BLaER1 (cell line): ENCODE measurements at regions not wholly inside any gene's neighbourhood (a gene's known extent, or its start where the extent isn't known, plus 50 kb on each side); places are given as distances from the start of the nearest gene placed in this dataset.

ENCODE experiments used
- H3K27ac ChIP-seq: shearing (Covaris generic); formaldehyde crosslinking; 2 replicates; pipeline ENCODE4 v1.8.1; 2022
- H3K27me3 ChIP-seq: shearing (Covaris generic); formaldehyde crosslinking; 2 replicates; pipeline ENCODE4 v1.8.1; 2022
- H3K36me3 ChIP-seq: shearing (Covaris generic); formaldehyde crosslinking; 2 replicates; pipeline ENCODE4 v1.8.1; 2022
- H3K4me1 ChIP-seq: shearing (Covaris generic); formaldehyde crosslinking; 2 replicates; pipeline ENCODE4 v1.8.1; 2022
- H3K4me2 ChIP-seq: shearing (Covaris generic); formaldehyde crosslinking; 2 replicates; pipeline ENCODE4 v1.8.1; 2022
- H3K4me3 ChIP-seq: shearing (Covaris generic); formaldehyde crosslinking; 2 replicates; pipeline ENCODE4 v1.8.1; 2022
- H3K9ac ChIP-seq: shearing (Covaris generic); formaldehyde crosslinking; 2 replicates; pipeline ENCODE4 v1.8.1; 2022
- H3K9me3 ChIP-seq: shearing (Covaris generic); formaldehyde crosslinking; 2 replicates; pipeline ENCODE4 v1.8.1; 2022
- H4K20me1 ChIP-seq: shearing (Covaris generic); formaldehyde crosslinking; 2 replicates; pipeline ENCODE4 v1.8.1; 2022
- Cebpa-rat ChIP-seq: shearing (Covaris generic); IDR thresholded peaks from 2 replicates; pipeline ENCODE4 v1.8.1; 2022

DNA sequence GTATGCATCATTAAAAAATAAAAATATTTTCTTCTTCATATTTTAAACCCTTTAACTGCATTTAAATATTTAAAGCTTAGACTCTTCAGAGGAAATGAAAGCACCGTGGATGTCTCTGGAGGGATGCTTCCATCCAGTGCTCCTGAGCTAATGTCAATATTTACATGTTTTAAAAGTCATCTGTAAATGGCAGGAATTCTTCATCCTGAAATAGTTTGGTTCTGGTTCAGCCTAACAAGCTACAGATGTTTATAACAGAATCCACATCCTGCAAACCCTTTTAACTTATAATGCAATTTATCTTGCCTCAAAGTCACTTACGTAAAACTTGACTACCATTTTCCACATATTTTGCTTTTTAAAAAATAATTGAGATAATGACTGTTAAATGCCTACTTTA is 1207.3 kb downstream of the SLC16A7 start:
- Histone ChIP-seq H3K9ac (no peak overlapping the region), H3K4me1 (no peaks in the 10 kb centered on the region), H3K27me3 (no peaks in the 10 kb centered on the region), H3K4me2 (no peak overlapping the region), H3K9me3 (no peaks in the 10 kb centered on the region), H3K36me3 (no peaks in the 10 kb centered on the region), H4K20me1 (no peaks in the 10 kb centered on the region), H3K4me3 (no peak overlapping the region), H3K27ac (no peak overlapping the region)
- TF ChIP-seq Cebpa-rat, result no peak

DNA sequence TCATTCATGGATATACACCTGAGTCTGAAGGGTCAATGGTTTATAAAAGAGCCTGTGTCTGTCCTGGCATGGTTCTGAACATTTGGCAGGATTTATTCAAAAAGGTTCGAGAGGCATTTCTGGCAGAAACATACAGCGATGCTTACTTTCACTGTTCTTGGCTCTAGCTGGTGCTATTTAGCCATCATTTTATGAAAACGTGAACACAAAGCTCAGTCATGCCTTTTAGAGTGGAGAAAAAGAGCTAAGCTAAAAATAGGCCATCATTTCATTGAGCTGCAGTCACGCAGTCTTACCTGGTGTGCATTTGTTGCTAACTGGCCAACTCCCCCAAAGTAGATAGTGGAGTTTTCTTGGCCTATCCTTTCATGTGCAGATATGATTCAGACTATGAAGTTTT is 1209.5 kb downstream of the SLC16A7 start:
- Histone ChIP-seq H3K4me1 (no peaks in the 10 kb centered on the region), H3K36me3 (no peaks in the 10 kb centered on the region), H3K4me2 (no peak overlapping the region), H3K9me3 (no peaks in the 10 kb centered on the region), H3K27ac (no peak overlapping the region), H3K4me3 (no peak overlapping the region), H3K27me3 (no peaks in the 10 kb centered on the region), H3K9ac (no peak overlapping the region), H4K20me1 (no peaks in the 10 kb centered on the region)
- no peak for TF ChIP-seq Cebpa-rat

DNA sequence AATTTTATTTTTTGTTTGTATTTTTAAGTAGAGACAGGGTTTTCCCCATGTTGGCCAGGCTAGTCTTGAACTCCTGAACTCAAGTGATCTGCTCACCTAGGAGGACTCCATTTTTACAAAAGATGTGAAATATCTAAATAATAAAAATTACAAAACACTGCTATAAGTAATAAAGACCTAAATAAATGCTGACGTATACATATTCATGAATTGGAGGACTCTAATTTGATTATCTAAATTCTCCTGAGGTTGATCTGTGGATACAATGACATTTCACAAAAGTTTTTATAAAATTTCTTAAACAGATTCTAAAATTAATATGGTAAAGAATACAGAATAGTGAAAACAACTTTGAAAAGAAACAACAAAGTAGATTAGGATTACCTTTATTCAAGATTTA is 1224.0 kb downstream of the SLC16A7 start:
- H3K27ac ChIP-seq, result no peak overlapping the region
- no peak overlapping the region for H3K4me3 ChIP-seq
- no peaks in the 10 kb centered on the region for H3K27me3 ChIP-seq
- no peaks in the 10 kb centered on the region for H3K36me3 ChIP-seq
- no peaks in the 10 kb centered on the region for H3K9me3 ChIP-seq
- TF ChIP-seq Cebpa-rat, result no peak
- no peaks in the 10 kb centered on the region for H4K20me1 ChIP-seq
- H3K4me2 ChIP-seq, result no peak overlapping the region
- H3K9ac ChIP-seq, result no peak overlapping the region
- H3K4me1 ChIP-seq, result no peaks in the 10 kb centered on the region

DNA sequence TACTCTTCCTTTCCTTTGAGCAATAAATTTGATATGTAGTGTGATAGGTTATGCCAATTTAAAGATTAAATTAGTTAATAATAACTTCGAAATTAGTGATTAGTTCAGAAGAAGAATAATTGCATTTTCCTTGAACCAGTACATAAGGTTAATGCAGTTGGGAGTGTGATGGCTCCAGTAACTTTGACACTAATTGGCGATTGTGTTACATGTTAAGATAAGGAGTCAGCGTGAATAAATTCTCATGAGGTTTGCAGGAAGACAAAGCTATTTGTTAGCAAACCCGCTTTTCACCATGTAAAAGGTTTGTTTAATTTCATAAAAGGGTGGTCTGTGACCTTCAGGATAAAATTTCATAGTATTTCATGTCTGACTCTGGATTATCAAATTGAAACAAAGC is 1226.8 kb downstream of the SLC16A7 start:
- Histone ChIP-seq H3K9me3 (no peaks in the 10 kb centered on the region), H3K27me3 (no peaks in the 10 kb centered on the region), H3K4me3 (no peak overlapping the region), H4K20me1 (no peaks in the 10 kb centered on the region), H3K36me3 (no peaks in the 10 kb centered on the region), H3K9ac (no peak overlapping the region), H3K4me2 (no peak overlapping the region), H3K27ac (no peak overlapping the region), H3K4me1 (no peaks in the 10 kb centered on the region)
- TF ChIP-seq Cebpa-rat, result no peak

DNA sequence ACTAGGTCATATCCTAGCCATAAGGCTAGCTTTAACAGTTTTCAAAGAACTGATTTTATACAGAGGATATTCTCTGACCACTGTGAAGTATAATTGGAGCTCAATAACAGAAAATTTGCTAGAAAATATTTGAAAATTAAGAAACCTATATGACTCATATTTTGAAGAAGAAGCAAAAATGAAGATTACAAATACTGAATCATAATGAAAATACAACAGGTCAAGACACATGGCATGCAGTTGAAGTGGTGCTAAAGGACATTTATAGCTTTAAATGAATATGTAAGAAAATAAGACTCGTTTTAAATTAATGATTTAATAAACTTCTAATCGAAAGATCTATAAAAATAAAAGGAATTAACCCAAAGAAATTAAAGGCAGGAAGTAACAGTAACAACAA is 1234.6 kb downstream of the SLC16A7 start:
- Histone ChIP-seq H3K9me3 (no peaks in the 10 kb centered on the region), H4K20me1 (no peaks in the 10 kb centered on the region), H3K27ac (no peak overlapping the region), H3K4me3 (no peak overlapping the region), H3K4me1 (no peaks in the 10 kb centered on the region), H3K36me3 (no peaks in the 10 kb centered on the region), H3K27me3 (no peaks in the 10 kb centered on the region), H3K4me2 (no peak overlapping the region), H3K9ac (no peak overlapping the region)
- TF ChIP-seq Cebpa-rat, result no peak

DNA sequence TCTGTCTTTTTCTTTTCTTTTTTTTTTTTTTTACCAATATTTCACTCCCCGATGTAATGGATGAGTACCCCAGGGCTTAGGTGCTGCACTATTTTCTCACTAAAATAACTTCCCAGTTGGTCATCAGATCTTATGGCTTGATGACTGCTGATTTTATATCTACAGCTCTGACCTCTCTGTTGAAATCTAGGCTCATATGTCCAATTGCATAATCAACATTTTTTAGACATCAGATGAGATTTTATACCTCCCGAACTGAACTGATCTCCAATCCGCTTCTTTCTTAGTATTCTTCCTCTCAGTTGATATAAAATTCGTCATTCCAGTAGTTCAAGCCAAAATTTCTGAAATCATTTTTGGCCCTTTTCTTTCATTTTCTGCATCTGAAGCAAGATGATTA is 1236.5 kb downstream of the SLC16A7 start:
- H3K27me3 ChIP-seq, result no peaks in the 10 kb centered on the region
- H4K20me1 ChIP-seq, result no peaks in the 10 kb centered on the region
- H3K9ac ChIP-seq, result no peak overlapping the region
- TF ChIP-seq Cebpa-rat, result no peak
- H3K4me3 ChIP-seq, result no peak overlapping the region
- H3K4me2 ChIP-seq, result no peak overlapping the region
- no peaks in the 10 kb centered on the region for H3K4me1 ChIP-seq
- H3K27ac ChIP-seq, result no peak overlapping the region
- H3K36me3 ChIP-seq, result no peaks in the 10 kb centered on the region
- no peaks in the 10 kb centered on the region for H3K9me3 ChIP-seq

DNA sequence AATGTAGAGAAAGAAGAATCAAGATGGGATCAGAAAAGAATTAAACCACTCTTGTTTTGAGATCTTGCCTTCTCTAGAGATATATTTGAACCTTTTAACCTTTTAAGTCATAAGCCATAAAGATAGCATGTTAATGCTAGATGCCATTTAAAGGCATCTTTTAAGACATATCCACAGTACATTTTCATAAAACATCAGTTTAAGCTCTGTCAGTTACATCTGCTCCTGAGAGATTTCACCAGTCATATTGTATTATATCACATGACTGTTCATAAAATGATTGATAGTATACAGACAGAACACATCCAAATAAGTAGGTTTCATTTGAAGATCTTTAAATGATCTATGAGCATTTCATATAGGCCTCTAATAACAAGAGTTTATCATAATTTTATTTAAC is 1238.5 kb downstream of the SLC16A7 start:
- no peak for TF ChIP-seq Cebpa-rat
- H3K9ac ChIP-seq, result no peak overlapping the region
- H3K4me2 ChIP-seq, result no peak overlapping the region
- no peaks in the 10 kb centered on the region for H3K27me3 ChIP-seq
- H3K27ac ChIP-seq, result no peak overlapping the region
- no peaks in the 10 kb centered on the region for H4K20me1 ChIP-seq
- no peaks in the 10 kb centered on the region for H3K4me1 ChIP-seq
- no peak overlapping the region for H3K4me3 ChIP-seq
- no peaks in the 10 kb centered on the region for H3K9me3 ChIP-seq
- no peaks in the 10 kb centered on the region for H3K36me3 ChIP-seq

DNA sequence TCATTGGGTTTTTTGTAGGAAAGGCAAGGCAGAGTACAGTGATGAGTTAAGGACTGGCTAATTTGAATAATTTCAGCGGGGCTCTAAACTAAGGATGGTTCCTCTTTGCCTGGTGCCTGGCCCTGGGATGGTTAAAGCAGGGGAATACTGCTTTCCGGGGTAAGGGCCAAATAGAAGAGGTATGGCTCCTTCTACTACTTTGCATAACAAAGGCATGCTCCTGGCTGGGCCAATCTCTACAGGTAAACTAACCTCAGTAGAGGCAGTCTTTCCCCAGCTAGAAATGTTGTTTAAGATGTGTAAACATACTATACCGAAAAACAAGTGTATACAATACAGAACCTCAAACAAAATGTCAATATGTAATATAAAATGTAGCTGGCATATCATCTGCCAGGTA is 1239.0 kb downstream of the SLC16A7 start:
- Histone ChIP-seq H3K36me3 (no peaks in the 10 kb centered on the region), H3K4me2 (no peak overlapping the region), H3K4me3 (no peak overlapping the region), H3K27me3 (no peaks in the 10 kb centered on the region), H3K9me3 (no peaks in the 10 kb centered on the region), H3K4me1 (no peaks in the 10 kb centered on the region), H3K27ac (no peak overlapping the region), H3K9ac (no peak overlapping the region), H4K20me1 (no peaks in the 10 kb centered on the region)
- no peak for TF ChIP-seq Cebpa-rat

DNA sequence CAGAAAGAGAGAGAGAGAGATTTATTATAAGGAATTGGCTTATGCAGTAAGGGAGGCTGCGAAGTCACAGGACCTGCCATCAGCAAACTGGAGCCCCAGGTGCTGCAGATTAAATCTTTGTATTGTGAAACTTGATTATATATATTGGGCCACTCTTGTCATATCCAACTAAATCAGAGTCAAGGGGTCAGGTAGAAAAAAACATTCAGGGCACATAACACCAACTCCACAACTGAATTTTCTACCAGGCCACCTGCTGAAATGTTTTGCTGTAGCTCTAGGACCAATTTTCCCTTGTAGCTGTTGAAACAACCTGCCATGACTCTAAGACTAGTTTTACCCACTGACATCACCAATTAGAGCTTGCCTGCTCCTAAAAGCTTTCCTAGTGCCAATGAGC is 1240.8 kb downstream of the SLC16A7 start:
- Histone ChIP-seq H4K20me1 (no peaks in the 10 kb centered on the region), H3K9ac (no peak overlapping the region), H3K4me2 (no peak overlapping the region), H3K4me1 (no peaks in the 10 kb centered on the region), H3K36me3 (no peaks in the 10 kb centered on the region), H3K9me3 (no peaks in the 10 kb centered on the region), H3K27ac (no peak overlapping the region), H3K4me3 (no peak overlapping the region), H3K27me3 (no peaks in the 10 kb centered on the region)
- TF ChIP-seq Cebpa-rat, result no peak

DNA sequence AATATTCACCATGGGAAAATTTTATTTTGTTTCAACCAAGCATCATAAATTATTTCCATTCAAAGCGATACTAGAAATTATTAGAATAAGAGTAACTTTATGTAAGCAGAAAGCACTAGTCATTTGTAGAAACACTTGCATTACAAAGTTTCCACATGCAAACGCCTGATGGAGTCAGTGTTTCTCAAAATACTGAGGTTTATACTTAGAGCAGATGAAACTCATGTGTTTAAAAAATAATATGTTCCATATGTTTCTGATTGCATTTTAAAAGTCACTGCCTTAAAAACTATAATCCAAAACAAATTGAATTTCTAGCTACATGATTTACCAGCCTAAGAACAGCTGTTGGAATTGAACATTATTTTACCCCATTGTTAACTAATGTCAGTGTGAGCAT is 1246.4 kb downstream of the SLC16A7 start:
- no peaks in the 10 kb centered on the region for H3K27me3 ChIP-seq
- H3K4me3 ChIP-seq, result no peak overlapping the region
- H3K4me2 ChIP-seq, result no peak overlapping the region
- H3K9ac ChIP-seq, result no peak overlapping the region
- H4K20me1 ChIP-seq, result no peaks in the 10 kb centered on the region
- no peak overlapping the region for H3K27ac ChIP-seq
- no peaks in the 10 kb centered on the region for H3K4me1 ChIP-seq
- H3K36me3 ChIP-seq, result no peaks in the 10 kb centered on the region
- no peak for TF ChIP-seq Cebpa-rat
- no peaks in the 10 kb centered on the region for H3K9me3 ChIP-seq

DNA sequence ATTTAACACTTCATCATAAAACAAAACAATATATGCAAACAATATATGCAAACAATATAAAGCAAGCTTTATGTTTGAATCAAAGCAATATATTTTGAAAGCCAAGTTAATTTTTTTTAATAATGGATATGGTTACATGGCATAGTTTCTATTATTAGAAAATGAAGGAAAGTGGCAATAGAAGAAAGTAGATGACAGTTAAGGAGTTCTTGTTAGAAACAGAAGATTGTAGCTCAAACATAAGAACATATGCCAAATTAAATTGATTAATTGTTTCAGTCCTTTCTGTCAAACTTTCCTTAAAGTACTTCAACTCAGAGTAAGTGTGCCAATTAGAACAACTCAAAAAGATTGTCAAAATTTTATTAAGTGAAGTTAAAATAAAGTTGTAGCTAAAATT is 1248.3 kb downstream of the SLC16A7 start:
- H3K4me2 ChIP-seq, result no peak overlapping the region
- H3K4me3 ChIP-seq, result no peak overlapping the region
- no peaks in the 10 kb centered on the region for H3K36me3 ChIP-seq
- H3K4me1 ChIP-seq, result no peaks in the 10 kb centered on the region
- no peaks in the 10 kb centered on the region for H3K9me3 ChIP-seq
- no peaks in the 10 kb centered on the region for H3K27me3 ChIP-seq
- TF ChIP-seq Cebpa-rat, result no peak
- H4K20me1 ChIP-seq, result no peaks in the 10 kb centered on the region
- H3K27ac ChIP-seq, result no peak overlapping the region
- H3K9ac ChIP-seq, result no peak overlapping the region
